ENCODE measurements at regions not wholly inside any gene's neighbourhood (a gene's known extent, or its start where the extent isn't known, plus 50 kb on each side); places are given as distances from the start of the nearest gene placed in this dataset.

GRCh38 chr2:157052685-157053224 lies 204.8 kb upstream of the GALNT5 start (continued):
- TF ChIP-seq BHLHE40 (IDR thresholded peaks at IDR 0.05; ENCODE audit: low read depth, low read length): 0 out of 2 replicates have a peak, but pooled peaks have one; percentile 21

DNA sequence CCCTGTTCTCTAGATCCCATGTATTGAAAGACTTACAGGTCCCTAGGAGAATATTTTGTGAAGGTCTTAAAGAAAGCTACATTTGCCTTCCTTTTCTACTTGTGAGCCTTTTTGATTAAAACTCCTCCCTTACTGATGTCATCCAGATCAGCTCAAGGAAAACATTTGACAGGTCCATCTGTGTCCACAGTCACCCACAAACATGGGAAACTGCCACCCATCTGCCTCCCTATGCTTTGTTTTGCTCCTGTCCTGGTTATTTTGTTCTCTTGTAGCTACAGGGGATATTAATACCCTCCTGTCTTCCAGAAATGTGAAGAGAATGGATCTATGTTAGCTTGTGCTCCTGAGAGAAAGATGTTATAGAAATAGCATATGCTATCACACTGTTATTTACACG lies 203.6 kb upstream of the GALNT5 start:
- Histone ChIP-seq H3K18ac (ENCODE audit: low read depth, low read length) (peak overlapping the region; percentile 99), H4K8ac (ENCODE audit: low read depth in 2 of 2, low read length in 2 of 2) (peak overlapping the region; percentile 44 to 51; a peak in 2 of 4 replicates), H4K20me1 (ENCODE audit: insufficient read depth, low read length) (no peaks in the 10 kb centered on the region), H3K9me3 (ENCODE audit: control insufficient read depth, insufficient read depth, low read length) (no peaks in the 10 kb centered on the region), H2BK5ac (ENCODE audit: low read depth, low read length, poor library complexity, severe bottlenecking) (no peak overlapping the region), H3K4me2 (ENCODE audit: low read depth, low read length) (no peak overlapping the region), H3K23ac (ENCODE audit: low read depth, low read length) (peak overlapping the region; percentile 8; the same call in 1 of the 2 replicates), H3K14ac (replicated peaks; ENCODE audit: low read depth, low read length) (0 out of 2 replicates have a peak overlapping the region, but pooled peaks have one; percentile 8), H2BK20ac (ENCODE audit: low read depth, low read length) (peak overlapping the region; percentile 87), H2AK5ac (ENCODE audit: low read depth, low read length) (peak overlapping the region; percentile 18), H2BK15ac (ENCODE audit: low read depth, low read length) (peak overlapping the region; percentile 58; the same call in 2 of the 3 replicates), H2AK9ac (replicated peaks; ENCODE audit: low read depth, low read length, poor library complexity) (no peak overlapping the region), H3K4me3 (ENCODE audit: insufficient read depth, low read depth, low read length) (no peak overlapping the region), H3K56ac (ENCODE audit: extremely low read depth, insufficient read depth, low read length) (peak overlapping the region; percentile 5; the same call in 1 of the 2 replicates), H2AFZ (replicated peaks; ENCODE audit: low read length, poor library complexity) (no peak overlapping the region), H3K4me1 (ENCODE audit: control insufficient read depth, insufficient read depth, low read length) (peaks cover 7% of the 10 kb centered on the region), H4K91ac (ENCODE audit: insufficient read depth, low read depth, low read length) (peak overlapping the region; percentile 54), H2BK120ac (ENCODE audit: low read depth, low read length) (peak overlapping the region; percentile 80), H3K4ac (ENCODE audit: low read depth, low read length) (peak overlapping the region; percentile 64), H3K79me1 (ENCODE audit: low read depth in 1 of 2, low read length in 2 of 2) (no peaks in the 10 kb centered on the region), H3K36me3 (ENCODE audit: control insufficient read depth, insufficient read depth, low read length) (no peaks in the 10 kb centered on the region), H3K9me1 (ENCODE audit: insufficient read depth, low read length) (peaks cover 6% of the 10 kb centered on the region), H3K9ac (ENCODE audit: low read depth, low read length) (0 out of 2 replicates have a peak overlapping the region, but pooled peaks have one; percentile 49), H4K5ac (ENCODE audit: low read depth, low read length) (peak overlapping the region; percentile 98), H3K27ac (ENCODE audit: insufficient read depth, low read length) (peak overlapping the region; percentile 60), H3K27me3 (ENCODE audit: control insufficient read depth, insufficient read depth, low read length) (no peaks in the 10 kb centered on the region)
- WGBS, 2 experiments (ENCODE audit: extremely low coverage in 2 of 2, insufficient read length in 1 of 2): no CpG with 5 or more reads among the region's 1 CpG
- DNase-seq (no peak), ATAC-seq (ENCODE audit: low read depth) (no peak)
- dilution Hi-C loops (cut with HindIII; ENCODE audit: low sequenced_read_pairs, unreplicated experiment) (no loop called here), in situ Hi-C loops (cut with MboI; ENCODE audit: low sequenced_read_pairs) (loop anchor here (25.0 kb wide), 1 partner anchor 717 kb away; the partner anchor contains the start of gene NR4A2), intact Hi-C loops (cut with micrococcal nuclease) (loop anchor here (2.0 to 5.0 kb wide), 3 partner anchors 118 to 719 kb away; no protein-coding TSS in a partner anchor)
- no TSS peak for BruUV-seq (replicated peaks)
- ChIA-PET CTCF (interaction anchor here (0.6 to 0.8 kb wide), 3 partner anchors 8 to 718 kb away, joined by 3 to 4 read pairs (median 3); no protein-coding TSS in a partner anchor), POLR2A (ENCODE audit: unreplicated experiment) (no interaction called here)
- no peak for TF ChIP-seq RAD21 (IDR thresholded peaks at IDR 0.05; ENCODE audit: low read length)
- no peak for TF ChIP-seq BHLHE40 (IDR thresholded peaks at IDR 0.05; ENCODE audit: low read depth, low read length)
- no peak for TF ChIP-seq USF2 (IDR thresholded peaks at IDR 0.05; ENCODE audit: low read depth, low read length)
- no peak for TF ChIP-seq FOS (IDR thresholded peaks at IDR 0.05; ENCODE audit: low read depth, low read length)
- no peak for TF ChIP-seq SMC3 (IDR thresholded peaks at IDR 0.05; ENCODE audit: low read depth, low read length)
- TF ChIP-seq MAFK (IDR thresholded peaks at IDR 0.05; ENCODE audit: low read depth, low read length): no peak
- no peak for TF ChIP-seq CEBPB (IDR thresholded peaks at IDR 0.05; ENCODE audit: low read depth, low read length)
- TF ChIP-seq MAZ (IDR thresholded peaks at IDR 0.05; ENCODE audit: borderline replicate concordance, low read depth, low read length): no peak
- no peak for TF ChIP-seq POLR2A (IDR thresholded peaks at IDR 0.05; ENCODE audit: low read depth, low read length)
- no peak for TF ChIP-seq NFE2L2 (IDR thresholded peaks at IDR 0.05; ENCODE audit: low read depth, low read length)
- TF ChIP-seq ELK1 (IDR thresholded peaks at IDR 0.05; ENCODE audit: borderline replicate concordance, low read depth, low read length): no peak
- no peak for TF ChIP-seq RFX5 (IDR thresholded peaks at IDR 0.05; ENCODE audit: low read depth, low read length)
- no peak for TF ChIP-seq RCOR1 (IDR thresholded peaks at IDR 0.05; ENCODE audit: insufficient replicate concordance, low read length)
- TF ChIP-seq MXI1 (IDR thresholded peaks at IDR 0.05; ENCODE audit: borderline replicate concordance, low read depth, low read length): no peak
- no peak for TF ChIP-seq CHD1 (IDR thresholded peaks at IDR 0.05; ENCODE audit: low read depth, low read length)

Data from IMR-90 (cell line).